HG02678 (cell line): ENCODE measurements at regions not wholly inside any gene's neighbourhood (a gene's known extent, or its start where the extent isn't known, plus 50 kb on each side); places are given as distances from the start of the nearest gene placed in this dataset.
A peak's percentile ranks its signal among the peaks of the same experiment; 100 is the strongest.

Source experiments
- ATAC-seq: cut with Tn5 transposase; IDR thresholded peaks from one replicate; pipeline ENCODE4 v1.9.1; 2021; ENCODE audit warnings: mild to moderate bottlenecking, moderate library complexity; ENCODE audit not compliant: unreplicated experiment

- no peak for ATAC-seq
Observed at GRCh38 chrX:76228499-76228898, 55.6 kb downstream of the PBDC1 start.

GRCh38 chrX:76248901-76249300, 76.0 kb downstream of the PBDC1 start:
- ATAC-seq, result no peak

- peak; percentile 93 for ATAC-seq
Observed at GRCh38 chrX:76253432-76253831, 80.6 kb downstream of the PBDC1 start.

GRCh38 chrX:76279007-76279406, 106.1 kb downstream of the PBDC1 start:
- ATAC-seq, result peak; percentile 70
